ENCODE measurements at regions not wholly inside any gene's neighbourhood (a gene's known extent, or its start where the extent isn't known, plus 50 kb on each side); places are given as distances from the start of the nearest gene placed in this dataset.
"Not testable (repeated sequence)": the region's sequence is repeated elsewhere in the genome, so short reads cannot be mapped to it uniquely, and the experiment has no call there.

DNA sequence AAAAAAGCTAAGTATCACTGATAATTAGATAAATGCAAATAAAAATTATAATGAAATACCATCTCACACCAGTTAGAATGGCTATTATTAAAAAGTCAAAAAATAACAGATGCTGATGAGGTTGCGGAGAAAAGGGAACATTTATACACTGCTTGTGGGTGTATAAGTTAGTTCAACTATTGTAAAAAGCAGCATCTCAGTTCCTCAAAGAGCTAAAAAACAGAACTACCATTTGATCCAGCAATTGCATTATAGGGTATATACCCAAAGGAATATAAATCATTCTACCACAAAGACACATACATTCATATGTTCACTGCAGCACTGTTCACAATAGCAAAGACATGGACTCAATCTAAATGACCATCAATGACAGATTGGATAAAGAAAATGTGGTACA is 120.3 kb upstream of the ZBED5 start:
- Mint-ChIP-seq H3K36me3 (peaks cover 2% of the 10 kb centered on the region), H3K4me1 (no peaks in the 10 kb centered on the region), H3K9me3 (no peaks in the 10 kb centered on the region), H3K27me3 (peaks cover 4% of the 10 kb centered on the region), H3K27ac (no peak overlapping the region), H3K4me3 (no peak overlapping the region)
- no peak for DNase-seq

DNA sequence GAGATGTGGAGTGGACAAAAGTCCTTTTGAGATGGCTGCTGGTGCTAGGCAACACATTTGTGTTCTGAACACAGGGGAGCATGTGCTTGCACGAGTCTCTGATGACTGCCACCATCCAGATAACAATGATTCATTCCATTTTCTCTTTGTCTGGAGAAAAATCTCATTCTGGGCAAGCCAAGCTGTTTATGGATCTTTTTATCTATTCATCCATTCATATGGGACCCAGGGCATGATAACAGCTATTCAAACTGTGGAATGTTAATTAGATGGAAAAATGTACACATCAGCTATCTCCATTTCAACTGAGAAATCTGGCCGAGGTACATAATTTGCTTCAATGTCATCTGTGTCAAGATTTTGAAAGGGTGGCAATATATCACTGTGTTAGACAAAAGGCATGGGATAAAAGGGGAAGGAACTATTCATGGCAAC is 117.5 kb upstream of the ZBED5 start:
- no peak for DNase-seq
- Mint-ChIP-seq H3K36me3 (peaks cover 2% of the 10 kb centered on the region), H3K27me3 (no peaks in the 10 kb centered on the region)

DNA sequence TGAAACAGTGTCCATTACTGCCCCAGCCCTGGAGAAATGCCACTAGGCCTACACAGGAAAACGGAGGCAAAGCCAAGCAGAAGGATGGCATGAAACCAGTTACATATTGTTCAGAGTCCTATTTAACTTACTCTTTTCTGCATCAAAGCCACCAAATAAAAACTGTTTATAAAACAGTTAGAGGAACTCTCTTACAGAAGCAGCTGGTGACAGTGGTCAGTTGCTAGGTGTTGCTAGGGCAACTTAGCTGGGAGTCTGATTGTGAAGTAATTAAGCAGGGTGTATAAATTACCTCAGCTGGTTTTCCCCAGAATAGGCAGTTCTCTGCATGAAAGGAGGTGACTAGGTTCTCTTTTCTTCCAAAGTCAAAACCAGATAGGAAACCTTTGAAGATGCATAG is 115.6 kb upstream of the ZBED5 start:
- Mint-ChIP-seq H3K27ac (no peak overlapping the region), H3K36me3 (peaks cover 2% of the 10 kb centered on the region), H3K9me3 (no peaks in the 10 kb centered on the region), H3K4me3 (no peak overlapping the region), H3K27me3 (no peaks in the 10 kb centered on the region), H3K4me1 (no peaks in the 10 kb centered on the region)
- DNase-seq = no peak

More for the DNA sequence above, 117.5 kb upstream of the ZBED5 start:
- Mint-ChIP-seq H3K4me3 (no peak overlapping the region), H3K27ac (no peak overlapping the region), H3K9me3 (no peaks in the 10 kb centered on the region), H3K4me1 (no peaks in the 10 kb centered on the region)

DNA sequence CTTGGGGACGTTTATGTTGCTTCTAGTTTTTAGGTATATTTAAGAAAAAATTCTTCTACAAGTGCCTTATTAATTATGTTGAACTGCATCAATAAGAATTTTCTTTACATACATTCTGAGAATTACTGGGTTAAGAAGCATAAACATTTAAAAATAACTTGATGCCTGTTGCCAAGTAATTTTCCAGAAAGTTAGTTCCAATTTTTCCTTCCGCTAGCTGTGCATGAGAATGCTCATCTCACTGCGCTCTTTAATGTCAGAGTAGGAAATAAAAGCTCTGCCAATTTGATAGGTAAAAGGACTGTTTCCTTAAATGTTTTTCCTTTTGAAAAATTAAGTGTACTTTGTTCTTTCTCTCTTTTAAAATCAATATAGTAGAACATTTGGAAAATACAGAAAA is 113.1 kb upstream of the ZBED5 start:
- no peaks in the 10 kb centered on the region for H3K27me3 Mint-ChIP-seq
- peaks cover 2% of the 10 kb centered on the region for H3K36me3 Mint-ChIP-seq
- H3K4me3 Mint-ChIP-seq = no peak overlapping the region
- no peak overlapping the region for H3K27ac Mint-ChIP-seq
- no peak for DNase-seq
- H3K4me1 Mint-ChIP-seq = no peaks in the 10 kb centered on the region
- no peaks in the 10 kb centered on the region for H3K9me3 Mint-ChIP-seq

DNA sequence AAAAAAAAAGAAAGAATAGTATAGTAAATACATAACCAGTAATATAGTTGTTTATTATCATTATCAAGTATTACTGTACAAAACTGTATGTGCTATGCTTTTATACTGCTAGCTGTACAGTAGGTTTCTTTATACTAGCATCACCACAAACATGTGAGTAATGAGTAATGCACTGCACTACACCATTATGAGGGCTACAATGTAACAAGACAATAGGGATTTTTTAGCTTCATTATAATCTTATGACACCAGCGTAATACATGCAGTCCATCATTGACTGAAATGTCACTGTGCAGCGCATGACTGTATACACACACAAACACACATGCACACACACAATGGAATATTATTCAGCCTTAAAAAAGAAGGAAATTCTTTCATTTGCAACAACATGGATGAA is 111.5 kb upstream of the ZBED5 start:
- Mint-ChIP-seq H3K4me3 (no peak overlapping the region), H3K27me3 (no peaks in the 10 kb centered on the region), H3K36me3 (no peaks in the 10 kb centered on the region), H3K9me3 (peaks cover 4% of the 10 kb centered on the region), H3K27ac (no peak overlapping the region), H3K4me1 (no peaks in the 10 kb centered on the region)
- DNase-seq = no peak

DNA sequence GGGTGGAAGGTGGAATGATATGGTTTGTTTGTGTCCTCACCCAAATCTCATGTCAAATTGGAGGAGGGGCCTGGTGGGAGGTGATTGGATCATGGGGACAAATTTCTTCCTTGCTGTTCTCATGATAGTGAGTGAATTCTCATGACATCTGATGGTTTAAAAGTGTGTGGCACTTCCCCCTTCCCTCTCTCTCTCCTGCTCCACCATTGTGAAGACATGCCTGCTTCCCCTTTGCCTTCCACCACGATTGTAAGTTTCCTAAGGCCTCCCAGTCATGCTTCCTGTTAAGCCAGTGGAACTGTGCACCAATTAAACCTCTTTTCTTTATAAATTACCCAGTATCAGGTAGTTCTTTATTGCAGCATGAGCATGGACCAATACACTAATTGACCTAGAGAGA is 99.0 kb upstream of the ZBED5 start:
- not testable (repeated sequence) for H3K4me3 Mint-ChIP-seq, H3K27me3 Mint-ChIP-seq, H3K9me3 Mint-ChIP-seq, H3K36me3 Mint-ChIP-seq, H3K27ac Mint-ChIP-seq, H3K4me1 Mint-ChIP-seq, DNase-seq

DNA sequence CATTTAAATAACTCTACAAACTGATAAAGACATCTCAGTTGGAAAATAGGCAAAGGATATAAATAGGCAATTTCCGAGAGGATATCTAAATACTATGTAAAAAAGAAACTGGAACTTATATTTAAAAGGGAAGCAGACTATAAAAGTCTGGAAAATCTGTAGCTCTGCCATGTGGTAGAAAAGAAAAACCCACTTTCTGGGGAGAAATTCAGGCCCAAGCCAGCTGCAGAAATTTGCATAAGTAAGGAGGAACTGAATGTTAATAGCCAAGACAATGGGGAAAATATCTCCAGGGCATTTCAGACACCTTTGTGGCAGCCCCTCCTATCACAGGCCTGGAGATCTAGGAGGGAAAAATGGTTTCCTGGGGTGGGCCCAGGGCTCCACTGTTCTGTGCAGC is 97.8 kb upstream of the ZBED5 start:
- Mint-ChIP-seq H3K9me3 (peaks cover 8% of the 10 kb centered on the region), H3K27ac (no peak overlapping the region), H3K27me3 (peaks cover 12% of the 10 kb centered on the region), H3K4me1 (no peaks in the 10 kb centered on the region), H3K4me3 (no peak overlapping the region), H3K36me3 (no peaks in the 10 kb centered on the region)
- DNase-seq = no peak

DNA sequence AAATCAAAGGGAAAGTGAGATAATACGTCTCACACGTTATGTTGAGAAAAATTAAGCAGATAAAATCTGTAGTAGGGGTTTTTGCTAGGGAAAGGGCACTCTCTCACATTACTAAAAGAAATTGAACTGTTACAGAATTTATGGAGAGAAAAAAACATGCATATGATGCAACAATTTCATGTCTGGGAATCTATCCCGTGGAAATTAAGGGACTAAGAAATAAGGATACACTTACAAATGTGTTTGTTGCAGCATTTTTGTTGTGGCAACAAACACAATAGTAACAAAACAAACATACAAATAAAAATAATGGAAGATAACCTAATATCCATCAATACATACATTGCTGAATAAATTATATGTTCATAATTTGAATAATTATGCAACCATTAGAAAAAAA is 96.3 kb upstream of the ZBED5 start:
- peaks cover 2% of the 10 kb centered on the region for H3K36me3 Mint-ChIP-seq
- no peaks in the 10 kb centered on the region for H3K4me1 Mint-ChIP-seq
- H3K4me3 Mint-ChIP-seq = no peak overlapping the region
- no peak overlapping the region for H3K27ac Mint-ChIP-seq
- H3K9me3 Mint-ChIP-seq = peaks cover 4% of the 10 kb centered on the region
- no peak for DNase-seq
- H3K27me3 Mint-ChIP-seq = peaks cover 13% of the 10 kb centered on the region

DNA sequence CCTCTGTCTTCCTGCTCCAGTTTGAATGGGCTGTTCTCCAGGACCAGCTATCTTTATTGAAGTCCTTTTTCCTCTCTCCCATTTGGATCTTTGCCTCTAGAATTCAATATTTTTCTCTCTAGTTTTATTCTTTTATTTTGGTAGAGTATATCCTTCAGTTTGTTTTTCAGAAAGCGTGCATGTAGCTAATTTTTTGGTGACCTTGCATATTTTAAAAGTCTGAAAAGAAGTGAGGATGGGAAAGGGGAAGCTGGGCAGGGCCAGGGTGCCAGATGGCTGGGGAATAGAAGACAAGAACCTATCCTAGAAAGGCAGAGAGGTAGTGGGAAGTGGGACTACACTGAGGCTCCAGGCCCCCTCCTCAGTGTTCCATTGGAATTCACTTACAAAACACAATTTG is 95.0 kb upstream of the ZBED5 start:
- Mint-ChIP-seq H3K4me1 (no peaks in the 10 kb centered on the region), H3K27me3 (peaks cover 13% of the 10 kb centered on the region), H3K27ac (no peak overlapping the region), H3K36me3 (peaks cover 2% of the 10 kb centered on the region), H3K4me3 (no peak overlapping the region), H3K9me3 (peaks cover 2% of the 10 kb centered on the region)
- DNase-seq = no peak

DNA sequence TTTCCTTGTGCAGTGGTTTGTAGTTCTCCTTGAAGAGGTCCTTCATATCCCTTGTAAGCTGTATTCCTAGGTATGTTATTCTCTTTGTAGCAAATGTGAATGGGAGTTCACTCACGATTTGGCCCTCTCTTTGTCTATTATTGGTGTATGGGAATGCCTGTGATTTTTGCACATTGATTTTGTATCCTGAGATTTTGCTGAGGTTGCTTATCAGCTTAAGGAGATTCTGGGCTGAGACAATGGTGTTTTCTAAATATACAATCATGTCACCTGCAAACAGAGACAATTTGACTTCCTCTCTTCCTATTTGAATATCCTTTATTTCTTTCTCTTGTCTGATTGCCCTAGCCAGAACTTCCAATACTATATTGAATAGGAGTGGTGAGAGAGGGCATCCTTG is 90.1 kb upstream of the ZBED5 start:
- not testable (repeated sequence) for H3K27ac Mint-ChIP-seq, H3K9me3 Mint-ChIP-seq, H3K4me3 Mint-ChIP-seq, H3K4me1 Mint-ChIP-seq, DNase-seq, H3K36me3 Mint-ChIP-seq, H3K27me3 Mint-ChIP-seq

DNA sequence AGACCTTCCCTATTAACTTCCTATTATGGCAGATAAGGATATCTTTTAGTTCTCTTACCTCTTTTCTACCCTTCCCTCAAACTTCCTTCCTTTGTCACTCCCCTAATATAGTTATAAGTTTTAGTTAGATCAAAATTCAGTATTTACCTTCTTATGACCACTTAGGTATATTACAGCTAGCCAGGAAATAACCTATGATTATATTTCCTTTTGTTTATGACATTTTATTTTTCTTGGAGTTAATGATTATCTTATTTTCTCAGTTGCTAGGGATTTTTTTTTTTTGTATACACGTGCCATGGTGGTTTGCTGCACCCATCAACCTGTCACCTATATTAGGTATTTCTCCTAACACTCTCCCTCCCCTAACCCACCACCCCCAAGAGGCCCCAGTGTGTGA is 88.2 kb upstream of the ZBED5 start:
- no peak for DNase-seq
- Mint-ChIP-seq H3K27ac (no peak overlapping the region), H3K9me3 (no peaks in the 10 kb centered on the region), H3K36me3 (peaks cover 2% of the 10 kb centered on the region), H3K4me3 (no peak overlapping the region), H3K27me3 (peaks cover 5% of the 10 kb centered on the region), H3K4me1 (no peaks in the 10 kb centered on the region)

DNA sequence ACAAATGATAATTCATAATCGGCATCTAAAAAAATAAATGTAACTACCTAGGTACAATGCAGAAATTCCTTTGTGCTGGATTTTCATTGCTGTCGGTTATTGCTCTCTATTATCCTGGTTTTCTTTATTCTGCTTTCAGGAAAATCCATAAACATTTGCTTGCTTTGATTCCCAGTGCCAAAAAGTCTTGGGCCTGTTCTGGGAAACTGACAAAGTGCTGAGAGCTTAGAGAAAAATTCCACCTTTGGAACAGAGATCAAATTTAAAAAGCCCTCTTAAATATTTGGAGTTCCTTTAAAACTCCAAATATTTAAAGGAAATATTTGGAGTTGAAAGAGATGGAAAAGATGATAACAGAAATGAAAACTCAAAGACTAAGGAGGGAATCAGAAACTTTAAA is 87.3 kb upstream of the ZBED5 start:
- no peaks in the 10 kb centered on the region for H3K27me3 Mint-ChIP-seq
- H3K4me1 Mint-ChIP-seq = no peaks in the 10 kb centered on the region
- H3K36me3 Mint-ChIP-seq = peaks cover 2% of the 10 kb centered on the region
- H3K4me3 Mint-ChIP-seq = no peak overlapping the region
- no peak for DNase-seq
- no peak overlapping the region for H3K27ac Mint-ChIP-seq
- no peaks in the 10 kb centered on the region for H3K9me3 Mint-ChIP-seq

DNA sequence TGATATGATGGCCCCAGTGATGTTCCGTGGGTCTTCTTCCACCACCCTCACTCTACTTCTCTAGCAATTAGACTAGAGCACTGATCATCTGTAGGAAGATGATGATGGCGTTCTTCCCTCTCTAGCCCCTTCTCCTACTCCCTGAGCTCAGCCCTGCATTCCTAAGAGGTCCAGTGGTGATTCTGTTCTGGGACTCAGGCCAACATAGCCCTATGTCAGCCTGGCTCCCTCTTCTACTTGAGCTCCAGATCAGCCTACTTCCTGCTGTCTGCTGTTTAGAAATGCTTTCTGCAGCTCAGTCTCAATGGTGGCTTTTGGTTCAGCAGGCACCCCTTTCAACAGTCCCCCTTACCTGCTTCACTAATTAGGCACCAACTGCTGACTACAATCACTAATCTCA is 86.1 kb upstream of the ZBED5 start:
- Mint-ChIP-seq H3K36me3 (no peaks in the 10 kb centered on the region), H3K4me3 (no peak overlapping the region), H3K27ac (no peak overlapping the region), H3K27me3 (no peaks in the 10 kb centered on the region), H3K4me1 (no peaks in the 10 kb centered on the region), H3K9me3 (no peaks in the 10 kb centered on the region)
- DNase-seq = no peak

DNA sequence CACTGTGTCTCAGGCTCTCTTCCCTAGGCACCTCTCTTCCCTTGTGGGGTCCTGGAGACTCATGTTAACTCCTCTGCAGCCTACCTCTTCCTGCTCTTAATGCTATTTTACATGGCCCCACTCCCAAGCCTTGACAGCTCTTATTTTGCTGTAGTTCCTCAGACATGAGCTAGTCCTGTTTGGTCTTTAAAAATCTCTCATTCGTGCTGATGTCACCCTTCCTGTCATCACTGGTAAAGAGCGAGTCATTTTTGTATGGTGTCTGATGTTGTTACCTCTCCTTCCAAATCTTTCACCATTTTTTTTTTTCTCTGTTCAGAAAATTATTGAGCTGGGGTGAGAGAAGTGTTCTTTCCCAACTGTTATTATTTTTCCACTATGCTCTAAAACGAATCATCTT is 84.8 kb upstream of the ZBED5 start:
- H3K27me3 Mint-ChIP-seq = no peaks in the 10 kb centered on the region
- no peaks in the 10 kb centered on the region for H3K36me3 Mint-ChIP-seq
- H3K4me3 Mint-ChIP-seq = no peak overlapping the region
- DNase-seq = no peak
- H3K4me1 Mint-ChIP-seq = no peaks in the 10 kb centered on the region
- H3K9me3 Mint-ChIP-seq = no peaks in the 10 kb centered on the region
- no peak overlapping the region for H3K27ac Mint-ChIP-seq

DNA sequence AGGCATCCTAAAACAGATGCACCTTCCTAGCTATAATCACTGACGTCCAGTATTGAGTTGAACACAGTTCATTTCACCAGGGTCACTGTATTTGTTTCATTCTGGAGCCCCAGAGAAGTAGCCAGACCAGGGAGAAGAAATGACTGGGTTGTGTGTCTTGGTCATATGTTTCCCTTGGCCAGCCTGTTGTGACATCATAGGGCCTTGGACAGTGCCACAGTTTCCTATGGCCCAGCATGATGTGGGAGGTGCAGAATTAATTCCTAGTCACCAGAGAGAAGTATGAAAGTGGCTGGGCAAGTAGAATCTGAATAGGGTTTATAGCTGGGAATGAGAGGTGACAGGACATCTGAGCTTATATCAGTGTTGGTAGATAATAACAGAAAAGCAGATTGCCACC is 84.0 kb upstream of the ZBED5 start:
- Mint-ChIP-seq H3K36me3 (no peaks in the 10 kb centered on the region), H3K9me3 (no peaks in the 10 kb centered on the region), H3K27ac (no peak overlapping the region), H3K27me3 (no peaks in the 10 kb centered on the region), H3K4me3 (no peak overlapping the region), H3K4me1 (no peaks in the 10 kb centered on the region)
- DNase-seq = no peak

DNA sequence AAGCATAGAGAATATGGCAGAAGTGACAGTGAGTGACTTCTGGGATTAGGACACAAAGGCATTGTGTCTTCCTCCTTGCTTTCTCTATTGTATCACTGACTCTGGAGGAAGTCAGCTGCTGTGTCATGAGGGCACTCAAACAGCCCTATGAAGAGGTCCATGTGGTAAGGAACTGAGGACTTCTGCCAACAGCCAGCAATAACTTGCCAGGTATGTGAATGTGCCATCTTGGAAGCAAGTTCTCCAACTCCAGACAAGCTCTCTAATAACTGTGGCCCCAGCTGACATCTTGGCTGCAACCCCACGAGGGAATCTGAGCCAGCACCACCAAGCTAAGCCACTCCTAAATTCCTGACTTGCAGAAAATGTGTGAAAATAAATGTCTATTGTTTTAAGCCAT is 83.6 kb upstream of the ZBED5 start:
- no peak for DNase-seq

More for the DNA sequence above, 83.6 kb upstream of the ZBED5 start:
- no peak overlapping the region for H3K27ac Mint-ChIP-seq
- no peaks in the 10 kb centered on the region for H3K36me3 Mint-ChIP-seq
- H3K9me3 Mint-ChIP-seq = no peaks in the 10 kb centered on the region
- no peaks in the 10 kb centered on the region for H3K27me3 Mint-ChIP-seq
- H3K4me1 Mint-ChIP-seq = no peaks in the 10 kb centered on the region
- no peak overlapping the region for H3K4me3 Mint-ChIP-seq

Measured in activated naive CD8-positive, alpha-beta T cell treated with anti-CD3 and anti-CD28 coated beads for 36 hours (primary cell).